Small intestine (tissue), 7 donors: ENCODE measurements at regions not wholly inside any gene's neighbourhood (a gene's known extent, or its start where the extent isn't known, plus 50 kb on each side); places are given as distances from the start of the nearest gene placed in this dataset.

Experiments
- DNase-seq, 2 donors: peaks; one replicate each; pipeline versions ENCODE4 v3.0.0 to v3.0.0-alpha.2; 2013
- FAIRE-seq: peaks from 2 replicates; lab custom pipeline; 2012; peaks lifted over from hg19 to GRCh38; lab: Jason Lieb, UNC
- H3K27ac ChIP-seq, 3 donors: one replicate each; pipeline ENCODE4 v1.5.1; 2013; ENCODE audit warnings: low read length in 2 of 3, mild to moderate bottlenecking in 2 of 3, control low read depth in 1 of 3, inconsistent platforms in 1 of 3, low read depth in 1 of 3, moderate library complexity in 1 of 3
- H3K27me3 ChIP-seq, 3 donors: one replicate each; pipeline ENCODE4 v1.6.1; 2013; ENCODE audit warnings: low read length in 3 of 3, inconsistent platforms in 1 of 3; ENCODE audit not compliant: control insufficient read depth in 3 of 3, insufficient read depth in 3 of 3
- H3K36me3 ChIP-seq, 3 donors: one replicate each; pipeline ENCODE4 v1.6.1; 2013; ENCODE audit warnings: low read length in 3 of 3, inconsistent platforms in 1 of 3, low read depth in 1 of 3, mild to moderate bottlenecking in 1 of 3, moderate library complexity in 1 of 3; ENCODE audit not compliant: control insufficient read depth in 3 of 3, insufficient read depth in 2 of 3
- H3K4me1 ChIP-seq, 3 donors: one replicate each; pipeline ENCODE4 v1.6.1; 2013; ENCODE audit warnings: low read length in 2 of 3, inconsistent platforms in 1 of 3, low read depth in 1 of 3, mild to moderate bottlenecking in 1 of 3, moderate library complexity in 1 of 3; ENCODE audit not compliant: control insufficient read depth in 3 of 3, insufficient read depth in 2 of 3
- H3K4me3 ChIP-seq, 3 donors: one replicate each; pipeline ENCODE4 v1.5.1; 2013; ENCODE audit warnings: low read length in 3 of 3, control low read depth in 1 of 3, inconsistent platforms in 1 of 3, low read depth in 1 of 3, mild to moderate bottlenecking in 1 of 3, moderate library complexity in 1 of 3
- H3K9me3 ChIP-seq, 2 donors: one replicate each; pipeline ENCODE4 v1.6.1; 2013; ENCODE audit warnings: low read depth in 1 of 2, low read length in 1 of 2; ENCODE audit not compliant: control insufficient read depth in 2 of 2, insufficient read depth in 1 of 2
- WGBS, 3 donors: extraction: QIAGEN DNeasy Blood & Tissue Kit; methylation state at CpG; one replicate each; pipeline ENCODE4 v1.1.7; 2013; 5-methylcytosine and 5-hydroxymethylcytosine counted together
- donor health status: healthy with polysubstance abuse.
- donor health status: control.
- donor health status: control.
- donor health status: Bipolar disorder and iron deficiency.
- donor health status: healthy.

- 92 to 94% (median 94%) methylated on average over 2 of the region's 2 CpGs for WGBS, 3 donors
- FAIRE-seq: no peak
These were observed 92.5 kb upstream of the KCNE2 start for GRCh38 chr21:34271189-34271851.

GRCh38 chr21:34272321-34272720 is 91.5 kb upstream of the KCNE2 start:
- Histone ChIP-seq H3K36me3 (no peaks in the 10 kb centered on the region), H3K4me1 (no peaks in the 10 kb centered on the region), H3K9me3 (no peaks in the 10 kb centered on the region), H3K27ac (no peak overlapping the region), H3K27me3 (no peaks in the 10 kb centered on the region), H3K4me3 (no peak overlapping the region)
- no peak for DNase-seq
- WGBS, 3 donors: 71 to 88% (median 81%) methylated on average over 5 of the region's 5 CpGs
- no peak for FAIRE-seq

More at GRCh38 chr21:34271189-34271851, 92.5 kb upstream of the KCNE2 start:
- Histone ChIP-seq H3K27ac (no peak overlapping the region), H3K27me3 (no peaks in the 10 kb centered on the region), H3K9me3 (no peaks in the 10 kb centered on the region), H3K36me3 (no peaks in the 10 kb centered on the region), H3K4me3 (no peak overlapping the region), H3K4me1 (no peaks in the 10 kb centered on the region)
- no peak for DNase-seq

GRCh38 chr21:34274001-34274400 is 89.8 kb upstream of the KCNE2 start:
- no peak overlapping the region for H3K4me3 ChIP-seq
- no peaks in the 10 kb centered on the region for H3K9me3 ChIP-seq
- H3K27me3 ChIP-seq: no peaks in the 10 kb centered on the region
- 66 to 88% (median 70%) methylated on average over 2 of the region's 2 CpGs for WGBS, 3 donors
- DNase-seq (no peak), FAIRE-seq (no peak)
- no peaks in the 10 kb centered on the region for H3K4me1 ChIP-seq
- H3K27ac ChIP-seq: no peak overlapping the region
- no peaks in the 10 kb centered on the region for H3K36me3 ChIP-seq

GRCh38 chr21:34276711-34277425 is 86.9 kb upstream of the KCNE2 start:
- no peaks in the 10 kb centered on the region for H3K36me3 ChIP-seq
- DNase-seq (no peak), FAIRE-seq (no peak)
- H3K4me1 ChIP-seq: no peaks in the 10 kb centered on the region
- H3K27me3 ChIP-seq: no peaks in the 10 kb centered on the region
- H3K9me3 ChIP-seq: no peaks in the 10 kb centered on the region
- no peak overlapping the region for H3K27ac ChIP-seq
- WGBS, 3 donors: 65 to 88% (median 73%) methylated on average over 5 of the region's 5 CpGs
- no peak overlapping the region for H3K4me3 ChIP-seq

- Histone ChIP-seq H3K27ac (no peak overlapping the region), H3K27me3 (no peaks in the 10 kb centered on the region), H3K9me3 (no peaks in the 10 kb centered on the region), H3K4me1 (no peaks in the 10 kb centered on the region), H3K36me3 (no peaks in the 10 kb centered on the region), H3K4me3 (no peak overlapping the region)
- no peak for FAIRE-seq
- no peak for DNase-seq
- 85 to 90% (median 87%) methylated on average over 3 of the region's 3 CpGs for WGBS, 3 donors
These were observed 85.4 kb upstream of the KCNE2 start for GRCh38 chr21:34278451-34278850.

- 82 to 84% (median 83%) methylated on average over 6 of the region's 6 CpGs for WGBS, 3 donors
- no peak for FAIRE-seq
- Histone ChIP-seq H3K4me3 (no peak overlapping the region), H3K27me3 (no peaks in the 10 kb centered on the region), H3K27ac (no peak overlapping the region), H3K4me1 (no peaks in the 10 kb centered on the region), H3K36me3 (no peaks in the 10 kb centered on the region), H3K9me3 (no peaks in the 10 kb centered on the region)
- DNase-seq: no peak
These were observed 84.5 kb upstream of the KCNE2 start for GRCh38 chr21:34279285-34279684.

GRCh38 chr21:34279883-34280282 is 83.9 kb upstream of the KCNE2 start:
- Histone ChIP-seq H3K36me3 (no peaks in the 10 kb centered on the region), H3K4me1 (no peaks in the 10 kb centered on the region), H3K9me3 (peaks cover 0 to 3% of the 10 kb centered on the region in 2 donors), H3K27me3 (no peaks in the 10 kb centered on the region), H3K4me3 (no peak overlapping the region), H3K27ac (no peak overlapping the region)
- DNase-seq (no peak), FAIRE-seq (no peak)
- WGBS, 3 donors: 61 to 66% (median 61%) methylated on average over 3 of the region's 3 CpGs

DNA sequence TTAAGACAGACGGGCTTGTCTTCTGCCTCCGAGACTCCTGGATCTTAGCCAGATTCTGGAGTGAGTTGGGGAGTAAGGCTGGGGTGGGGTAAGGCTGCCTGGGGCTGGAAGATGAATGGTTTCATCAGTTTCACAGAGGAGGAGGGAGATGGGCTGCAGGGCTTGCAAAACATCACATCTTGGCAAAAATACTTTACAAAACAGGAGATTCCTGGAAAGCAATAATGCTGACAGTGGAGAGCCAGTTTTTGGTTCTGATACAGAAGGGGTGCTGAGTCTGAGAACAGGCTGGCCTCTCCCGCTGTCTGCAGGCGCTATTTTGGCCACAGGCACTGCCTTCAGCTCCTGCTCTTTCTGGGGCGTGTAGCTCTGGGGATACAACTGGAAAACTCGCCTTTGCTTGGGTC is 83.4 kb upstream of the KCNE2 start:
- no peaks in the 10 kb centered on the region for H3K4me1 ChIP-seq
- DNase-seq: peak in 1 of 2 donors; percentile 11
- no peak overlapping the region for H3K4me3 ChIP-seq
- WGBS, 3 donors: 55 to 71% (median 65%) methylated on average over 6 of the region's 6 CpGs
- no peaks in the 10 kb centered on the region for H3K36me3 ChIP-seq
- no peak for FAIRE-seq
- peaks cover 0 to 5% of the 10 kb centered on the region in 2 donors for H3K9me3 ChIP-seq
- no peaks in the 10 kb centered on the region for H3K27me3 ChIP-seq
- H3K27ac ChIP-seq: no peak overlapping the region
